Ascending aorta (tissue), 2 donors: ENCODE measurements at regions not wholly inside any gene's neighbourhood (a gene's known extent, or its start where the extent isn't known, plus 50 kb on each side); places are given as distances from the start of the nearest gene placed in this dataset.

Source experiments
- DNase-seq, 2 donors: peaks; one replicate each; pipeline ENCODE4 v3.0.0-alpha.2; 2019; ENCODE audit warnings: low spot score in 2 of 2
- H3K27ac ChIP-seq, 2 donors: fragments of 200-600 bp; sonication (generic); one replicate each; pipeline ENCODE4 v1.5.1; 2016 to 2017; ENCODE audit warnings: mild to moderate bottlenecking in 1 of 2
- H3K27me3 ChIP-seq: fragments of 200-600 bp; sonication (generic); one replicate; pipeline ENCODE4 v1.5.1; 2017
- H3K36me3 ChIP-seq, 2 donors: fragments of 200-600 bp; sonication (generic); one replicate each; pipeline ENCODE4 v1.5.1; 2016
- H3K4me1 ChIP-seq, 2 donors: fragments of 200-600 bp; sonication (generic); one replicate each; pipeline ENCODE4 v1.5.1; 2016 to 2017; ENCODE audit warnings: mild to moderate bottlenecking in 1 of 2
- H3K4me3 ChIP-seq, 2 donors: fragments of 200-600 bp; sonication (generic); one replicate each; pipeline ENCODE4 v1.5.1; 2016 to 2017; ENCODE audit warnings: mild to moderate bottlenecking in 1 of 2
- H3K9me3 ChIP-seq, 2 donors: fragments of 200-600 bp; sonication (generic); one replicate each; pipeline ENCODE4 v1.5.1; 2016
- CTCF ChIP-seq, 3 experiments: fragments of 200-600 bp in 2 of 3; fragments of 450-650 bp in 1 of 3; sonication (generic) in 2 of 3; IDR thresholded peaks; one replicate each; pipeline ENCODE4 v1.5.1; 2016 to 2019; ENCODE audit warnings: antibody characterized with exemption in 3 of 3, mild to moderate bottlenecking in 1 of 3, moderate library complexity in 1 of 3
- intact Hi-C: fragments of 100-400 bp; cut with DNase I; formaldehyde crosslinking; loops from one replicate; pipeline ENCODE4 v1.15.1; 2023

GRCh38 chr1:216926720-216927510 is 203.7 kb upstream of the ESRRG start:
- Histone ChIP-seq H3K27me3 (no peaks in the 10 kb centered on the region), H3K36me3 (no peaks in the 10 kb centered on the region), H3K4me1 (no peaks in the 10 kb centered on the region), H3K4me3 (no peak overlapping the region), H3K9me3 (no peaks in the 10 kb centered on the region), H3K27ac (no peak overlapping the region)
- intact Hi-C loops: no loop called here
- DNase-seq: no peak
- TF ChIP-seq CTCF (IDR thresholded peaks at IDR 0.05): no peak

- Histone ChIP-seq H3K4me1 (no peaks in the 10 kb centered on the region), H3K4me3 (no peak overlapping the region), H3K9me3 (no peaks in the 10 kb centered on the region), H3K27me3 (no peaks in the 10 kb centered on the region), H3K36me3 (no peaks in the 10 kb centered on the region), H3K27ac (no peak overlapping the region)
- intact Hi-C loops: no loop called here
- no peak for TF ChIP-seq CTCF (IDR thresholded peaks at IDR 0.05)
- no peak for DNase-seq
These were observed 202.9 kb upstream of the ESRRG start for GRCh38 chr1:216925962-216926625.

- Histone ChIP-seq H3K27me3 (no peaks in the 10 kb centered on the region), H3K9me3 (no peaks in the 10 kb centered on the region), H3K36me3 (no peaks in the 10 kb centered on the region), H3K27ac (no peak overlapping the region), H3K4me3 (no peak overlapping the region), H3K4me1 (no peaks in the 10 kb centered on the region)
- intact Hi-C loops: no loop called here
- DNase-seq: no peak
- TF ChIP-seq CTCF (IDR thresholded peaks at IDR 0.05): no peak
These were observed 201.5 kb upstream of the ESRRG start for GRCh38 chr1:216924732-216925131.

- no peaks in the 10 kb centered on the region for H3K9me3 ChIP-seq
- no peak overlapping the region for H3K27ac ChIP-seq
- H3K4me1 ChIP-seq: no peaks in the 10 kb centered on the region
- DNase-seq: no peak
- no peaks in the 10 kb centered on the region for H3K27me3 ChIP-seq
- H3K4me3 ChIP-seq: no peak overlapping the region
- no peak for TF ChIP-seq CTCF (IDR thresholded peaks at IDR 0.05)
- H3K36me3 ChIP-seq: no peaks in the 10 kb centered on the region
- intact Hi-C loops: no loop called here
These were observed 200.4 kb upstream of the ESRRG start for GRCh38 chr1:216923601-216924000.

- no peaks in the 10 kb centered on the region for H3K36me3 ChIP-seq
- H3K4me1 ChIP-seq: no peaks in the 10 kb centered on the region
- H3K27me3 ChIP-seq: no peaks in the 10 kb centered on the region
- intact Hi-C loops: no loop called here
- DNase-seq: no peak
- no peaks in the 10 kb centered on the region for H3K9me3 ChIP-seq
- H3K4me3 ChIP-seq: no peak overlapping the region
- no peak overlapping the region for H3K27ac ChIP-seq
- no peak for TF ChIP-seq CTCF (IDR thresholded peaks at IDR 0.05)
These were observed 199.2 kb upstream of the ESRRG start for GRCh38 chr1:216922406-216922805.
